HEK293 (cell line): ENCODE measurements at regions not wholly inside any gene's neighbourhood (a gene's known extent, or its start where the extent isn't known, plus 50 kb on each side); places are given as distances from the start of the nearest gene placed in this dataset.

Experiments used
- CTCF ChIA-PET: fragments of 350-600 bp; formaldehyde crosslinking; extraction: SDS; loops from one replicate; lab custom pipeline; 2021; ENCODE audit warnings: antibody characterized with exemption; lab: Yijun Ruan, JAX
- POLR2A ChIA-PET: fragments of 300-600 bp; formaldehyde crosslinking; extraction: SDS; loops from one replicate; lab custom pipeline; 2020; ENCODE audit warnings: antibody characterized with exemption, inconsistent platforms; lab: Yijun Ruan, JAX
- H3K27ac ChIP-seq: fragments of 200-500 bp; sonication (Bioruptor generic); 2 replicates; pipeline ENCODE4 v1.5.1; 2014; ENCODE audit warnings: low read depth, low read length, control low read depth, inconsistent platforms; ENCODE audit errors: extremely low read depth
- H3K36me3 ChIP-seq, 2 experiments: fragments of 200-500 bp in 1 of 2; sonication (Bioruptor generic) in 1 of 2; 1 replicate in 1 of 2; 2 replicates in 1 of 2; pipeline ENCODE4 v1.5.1; 2014 to 2017; ENCODE audit warnings: inconsistent platforms in 2 of 2, low read length in 2 of 2; ENCODE audit not compliant: control insufficient read depth in 2 of 2, insufficient read depth in 1 of 2
- H3K4me1 ChIP-seq: fragments of 200-500 bp; sonication (Bioruptor generic); 2 replicates; pipeline ENCODE4 v1.5.1; 2014; ENCODE audit warnings: mild to moderate bottlenecking, low read length, inconsistent platforms; ENCODE audit not compliant: control insufficient read depth, insufficient read depth
- H3K4me3 ChIP-seq: 2 replicates; pipeline ENCODE4 v1.5.1; 2011; ENCODE audit warnings: low read depth, mild to moderate bottlenecking, control low read depth, low read length, moderate library complexity
- H3K9me3 ChIP-seq: fragments of 200-500 bp; sonication (Bioruptor generic); 2 replicates; pipeline ENCODE4 v1.5.1; 2014; ENCODE audit warnings: low read depth, low read length, inconsistent platforms; ENCODE audit not compliant: control insufficient read depth, insufficient read depth
- GLI2 ChIP-seq: fragments of 450-650 bp; formaldehyde crosslinking; IDR thresholded peaks from 2 replicates; pipeline ENCODE4; 2017; ENCODE audit warnings: missing biosample characterization, missing genetic modification characterization, low read depth, borderline replicate concordance
- GLIS2 ChIP-seq: fragments of 450-650 bp; formaldehyde crosslinking; IDR thresholded peaks from 2 replicates; pipeline ENCODE4 v1.5.1; 2016; ENCODE audit warnings: missing biosample characterization, missing genetic modification characterization
- MZF1 ChIP-seq: fragments of 450-650 bp; formaldehyde crosslinking; IDR thresholded peaks from 2 replicates; pipeline ENCODE4 v1.5.1; 2017; ENCODE audit warnings: missing biosample characterization, missing genetic modification characterization, borderline replicate concordance
- SP3 ChIP-seq: fragments of 450-650 bp; formaldehyde crosslinking; IDR thresholded peaks from 2 replicates; pipeline ENCODE4 v1.5.1; 2016; ENCODE audit warnings: missing biosample characterization, missing genetic modification characterization
- WT1 ChIP-seq: fragments of 450-650 bp; formaldehyde crosslinking; IDR thresholded peaks from 2 replicates; pipeline ENCODE4 v1.5.1; 2016; ENCODE audit warnings: missing biosample characterization, missing genetic modification characterization
- ZBTB17 ChIP-seq: fragments of 450-650 bp; formaldehyde crosslinking; IDR thresholded peaks from 2 replicates; pipeline ENCODE4 v1.5.1; 2016; ENCODE audit warnings: missing biosample characterization, missing genetic modification characterization
- ZBTB21 ChIP-seq: fragments of 450-650 bp; formaldehyde crosslinking; IDR thresholded peaks from 2 replicates; pipeline ENCODE4 v1.5.1; 2017; ENCODE audit warnings: missing biosample characterization, missing genetic modification characterization
- ZFP69B ChIP-seq: fragments of 450-650 bp; formaldehyde crosslinking; IDR thresholded peaks from 2 replicates; pipeline ENCODE4 v1.5.1; 2016; ENCODE audit warnings: missing biosample characterization, missing genetic modification characterization
- ZNF157 ChIP-seq: fragments of 450-650 bp; formaldehyde crosslinking; IDR thresholded peaks from 2 replicates; pipeline ENCODE4 v1.5.1; 2016; ENCODE audit warnings: missing biosample characterization, missing genetic modification characterization
- ZNF19 ChIP-seq: fragments of 450-650 bp; formaldehyde crosslinking; IDR thresholded peaks from 2 replicates; pipeline ENCODE4; 2016; ENCODE audit warnings: missing biosample characterization, missing genetic modification characterization, low read depth
- ZNF24 ChIP-seq: fragments of 450-650 bp; formaldehyde crosslinking; IDR thresholded peaks from 2 replicates; pipeline ENCODE4 v1.5.1; 2016; ENCODE audit warnings: missing biosample characterization, missing genetic modification characterization
- ZNF354C ChIP-seq: fragments of 450-650 bp; formaldehyde crosslinking; IDR thresholded peaks from 2 replicates; pipeline ENCODE4 v1.5.1; 2016; ENCODE audit warnings: missing biosample characterization, missing genetic modification characterization, low read depth, borderline replicate concordance
- ZNF366 ChIP-seq: fragments of 450-650 bp; formaldehyde crosslinking; conservative IDR thresholded peaks from 2 replicates; pipeline ENCODE4 v1.5.1; 2016; ENCODE audit warnings: missing biosample characterization, missing genetic modification characterization
- ZNF426 ChIP-seq: fragments of 450-650 bp; formaldehyde crosslinking; IDR thresholded peaks from 2 replicates; pipeline ENCODE4 v1.5.1; 2017; ENCODE audit warnings: missing biosample characterization, missing genetic modification characterization, mild to moderate bottlenecking, inconsistent platforms, moderate library complexity
- ZNF510 ChIP-seq: fragments of 450-650 bp; formaldehyde crosslinking; IDR thresholded peaks from 2 replicates; pipeline ENCODE4 v1.5.1; 2018; ENCODE audit warnings: mild to moderate bottlenecking, missing genetic modification characterization, missing biosample characterization; ENCODE audit not compliant: insufficient replicate concordance
- ZNF629 ChIP-seq: fragments of 450-650 bp; formaldehyde crosslinking; IDR thresholded peaks from 2 replicates; pipeline ENCODE4 v1.5.1; 2017; ENCODE audit warnings: missing biosample characterization, missing genetic modification characterization
- ZNF654 ChIP-seq: fragments of 450-650 bp; formaldehyde crosslinking; IDR thresholded peaks from 2 replicates; pipeline ENCODE4 v1.5.1; 2016; ENCODE audit warnings: low read depth, missing biosample characterization, missing genetic modification characterization
- ZNF677 ChIP-seq: fragments of 450-650 bp; IDR thresholded peaks from 2 replicates; pipeline ENCODE4 v1.5.0; 2018; ENCODE audit warnings: missing biosample characterization, mild to moderate bottlenecking, missing genetic modification characterization, moderate library complexity
- ZNF76 ChIP-seq: fragments of 450-650 bp; formaldehyde crosslinking; IDR thresholded peaks from 2 replicates; pipeline ENCODE4; 2016; ENCODE audit warnings: low read depth, missing biosample characterization, missing genetic modification characterization, borderline replicate concordance
- ZNF837 ChIP-seq: fragments of 450-650 bp; formaldehyde crosslinking; IDR thresholded peaks from 2 replicates; pipeline ENCODE4 v1.5.1; 2016; ENCODE audit warnings: missing biosample characterization, missing genetic modification characterization
- ZSCAN30 ChIP-seq: fragments of 450-650 bp; IDR thresholded peaks from 2 replicates; pipeline ENCODE4 v1.5.1; 2018; ENCODE audit warnings: missing biosample characterization, mild to moderate bottlenecking, missing genetic modification characterization, moderate library complexity
- TF ChIP-seq, protein P1 (sequence below): fragments of 450-650 bp; formaldehyde crosslinking; IDR thresholded peaks from 2 replicates; pipeline ENCODE4 v1.5.1; 2016; ENCODE audit warnings: missing biosample characterization, missing genetic modification characterization

DNA sequence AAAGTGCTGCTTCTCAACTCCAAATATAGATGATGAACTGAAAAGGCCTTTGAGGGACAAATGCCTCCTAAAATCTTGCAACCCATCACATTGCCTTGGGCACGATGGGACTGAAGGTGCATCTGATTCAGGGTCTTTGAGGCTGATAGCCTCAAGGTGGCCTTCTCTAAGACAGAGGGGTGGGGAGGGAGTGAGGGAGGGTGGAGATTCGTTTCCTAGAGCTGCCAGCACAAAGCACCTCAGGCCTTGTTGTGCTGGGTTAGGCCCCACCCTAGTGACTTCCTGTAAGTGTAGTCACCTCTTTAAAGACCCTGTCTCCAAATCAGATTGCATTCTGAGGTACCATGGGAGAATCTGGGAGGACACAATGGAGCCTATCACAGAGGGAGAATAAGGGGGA lies 57.1 kb downstream of the BARX1 start (continued):
- TF ChIP-seq ZNF354C, result no peak
- no peak for TF ChIP-seq GLI2 (tag by site-specific recombination)
- TF ChIP-seq ZSCAN30 (tag by site-specific recombination), result no peak
- no peak for TF ChIP-seq ZNF24 (tag by site-specific recombination)
- no peak for TF ChIP-seq ZNF366 (tag by site-specific recombination)

DNA sequence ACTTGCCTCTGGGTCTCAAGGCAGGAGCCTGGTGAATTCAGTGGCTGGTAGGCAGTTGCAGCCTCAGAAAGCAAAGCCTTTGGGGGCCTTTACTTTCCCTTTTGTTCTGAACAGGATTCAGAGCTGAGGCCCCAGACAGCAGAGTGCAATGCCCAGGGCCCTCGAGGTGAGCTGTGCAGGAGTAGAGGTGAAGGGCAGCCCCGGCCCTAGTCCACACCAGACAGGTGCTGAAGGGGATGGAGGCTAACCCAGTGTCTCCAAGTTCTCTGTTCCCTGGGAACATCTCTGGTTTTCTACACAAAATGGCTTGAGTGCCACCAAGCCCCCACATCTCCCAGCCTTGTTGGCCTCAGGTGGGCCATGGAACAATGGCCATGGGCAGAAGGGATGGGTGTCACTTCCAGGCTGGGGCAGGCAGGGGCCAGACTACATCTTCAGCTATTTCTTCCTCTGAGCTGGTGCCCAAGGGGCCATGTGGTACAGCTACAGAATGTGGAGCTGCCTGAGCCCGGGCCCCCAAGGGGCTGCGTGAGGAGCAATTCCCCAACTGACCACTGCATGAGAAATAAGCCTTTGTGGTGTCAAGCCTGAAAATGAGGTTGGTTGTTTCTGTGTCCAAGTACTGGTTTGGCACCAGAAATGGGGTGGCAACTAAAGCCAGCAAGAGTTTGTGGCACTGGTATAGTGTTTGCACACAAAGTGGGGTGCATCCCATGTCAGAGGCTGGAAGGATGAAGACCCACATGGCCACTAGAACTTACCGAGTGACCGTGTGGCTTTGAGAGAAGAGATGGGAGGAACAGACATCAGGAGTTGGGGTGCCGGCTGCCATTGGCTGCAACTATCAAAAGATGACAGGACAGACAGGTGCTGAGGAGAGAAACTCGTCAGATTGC lies 57.8 kb downstream of the BARX1 start:
- Histone ChIP-seq H3K27ac (no peak overlapping the region), H3K9me3 (no peaks in the 10 kb centered on the region), H3K36me3 (no peaks in the 10 kb centered on the region), H3K4me1 (no peaks in the 10 kb centered on the region), H3K4me3 (no peak overlapping the region)
- no peak for TF ChIP-seq ZNF19 (tag by site-specific recombination)
- no peak for TF ChIP-seq ZNF426
- TF ChIP-seq GLIS2 (tag by site-specific recombination), result no peak
- no peak for TF ChIP-seq ZBTB17 (tag by site-specific recombination)
- TF ChIP-seq ZBTB21 (tag by site-specific recombination), result no peak
- TF ChIP-seq ZNF157 (tag by site-specific recombination), result no peak
- no peak for TF ChIP-seq ZNF629 (tag by site-specific recombination)
- no peak for TF ChIP-seq WT1 (tag by site-specific recombination)
- no peak for TF ChIP-seq ZNF677 (tag by site-specific recombination)
- no peak for TF ChIP-seq ZNF510
- no peak for TF ChIP-seq ZFP69B (tag by site-specific recombination)
- CTCF ChIA-PET, result no interaction called here
- POLR2A ChIA-PET, result no interaction called here

DNA sequence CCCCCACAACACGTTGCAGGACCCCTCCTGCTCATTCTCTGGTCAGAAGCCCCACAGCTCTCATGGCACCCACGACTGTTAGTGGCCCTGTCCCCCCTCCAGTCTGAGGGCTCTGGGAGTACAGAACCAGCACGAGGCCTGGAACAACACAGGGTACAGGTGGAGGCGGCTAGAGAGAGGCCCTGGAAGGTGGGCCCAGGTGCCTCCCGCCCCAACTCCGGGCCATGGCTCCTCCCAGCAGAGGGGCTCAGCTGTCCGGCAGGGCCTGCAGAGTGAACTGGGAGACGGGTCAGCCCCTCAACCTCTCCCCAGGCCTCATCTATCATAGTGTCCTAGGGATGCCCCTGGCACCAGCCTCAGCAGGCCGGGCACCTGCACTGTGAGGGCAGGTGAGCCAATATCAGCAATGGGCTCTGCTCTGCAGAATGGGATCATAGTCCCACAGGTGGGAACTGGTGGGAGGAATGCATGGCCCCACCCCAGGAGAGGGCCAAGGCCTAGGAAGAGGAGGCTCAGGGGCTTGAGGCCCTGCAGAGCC lies 58.6 kb downstream of the BARX1 start:
- no peak overlapping the region for H3K27ac ChIP-seq
- POLR2A ChIA-PET, result no interaction called here
- TF ChIP-seq MZF1 (tag by site-specific recombination) (no peak), ZNF837 (tag by site-specific recombination) (no peak), ZNF76 (tag by site-specific recombination) (no peak), SP3 (tag by site-specific recombination) (no peak), ZNF654 (tag by site-specific recombination) (no peak)
- TF ChIP-seq, protein P1, sequence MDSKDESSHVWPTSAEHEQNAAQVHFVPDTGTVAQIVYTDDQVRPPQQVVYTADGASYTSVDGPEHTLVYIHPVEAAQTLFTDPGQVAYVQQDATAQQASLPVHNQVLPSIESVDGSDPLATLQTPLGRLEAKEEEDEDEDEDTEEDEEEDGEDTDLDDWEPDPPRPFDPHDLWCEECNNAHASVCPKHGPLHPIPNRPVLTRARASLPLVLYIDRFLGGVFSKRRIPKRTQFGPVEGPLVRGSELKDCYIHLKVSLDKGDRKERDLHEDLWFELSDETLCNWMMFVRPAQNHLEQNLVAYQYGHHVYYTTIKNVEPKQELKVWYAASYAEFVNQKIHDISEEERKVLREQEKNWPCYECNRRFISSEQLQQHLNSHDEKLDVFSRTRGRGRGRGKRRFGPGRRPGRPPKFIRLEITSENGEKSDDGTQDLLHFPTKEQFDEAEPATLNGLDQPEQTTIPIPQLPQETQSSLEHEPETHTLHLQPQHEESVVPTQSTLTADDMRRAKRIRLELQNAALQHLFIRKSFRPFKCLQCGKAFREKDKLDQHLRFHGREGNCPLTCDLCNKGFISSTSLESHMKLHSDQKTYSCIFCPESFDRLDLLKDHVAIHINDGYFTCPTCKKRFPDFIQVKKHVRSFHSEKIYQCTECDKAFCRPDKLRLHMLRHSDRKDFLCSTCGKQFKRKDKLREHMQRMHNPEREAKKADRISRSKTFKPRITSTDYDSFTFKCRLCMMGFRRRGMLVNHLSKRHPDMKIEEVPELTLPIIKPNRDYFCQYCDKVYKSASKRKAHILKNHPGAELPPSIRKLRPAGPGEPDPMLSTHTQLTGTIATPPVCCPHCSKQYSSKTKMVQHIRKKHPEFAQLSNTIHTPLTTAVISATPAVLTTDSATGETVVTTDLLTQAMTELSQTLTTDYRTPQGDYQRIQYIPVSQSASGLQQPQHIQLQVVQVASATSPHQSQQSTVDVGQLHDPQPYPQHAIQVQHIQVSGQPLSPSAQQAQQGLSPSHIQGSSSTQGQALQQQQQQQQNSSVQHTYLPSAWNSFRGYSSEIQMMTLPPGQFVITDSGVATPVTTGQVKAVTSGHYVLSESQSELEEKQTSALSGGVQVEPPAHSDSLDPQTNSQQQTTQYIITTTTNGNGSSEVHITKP, result no peak
- TF ChIP-seq, all 188 proteins: peak for 0
- CTCF ChIA-PET, result no interaction called here
- Histone ChIP-seq H3K36me3 (no peaks in the 10 kb centered on the region), H3K4me3 (no peak overlapping the region), H3K9me3 (no peaks in the 10 kb centered on the region), H3K4me1 (no peaks in the 10 kb centered on the region)
